Esophagus (tissue), 2 donors: ENCODE measurements at regions not wholly inside any gene's neighbourhood (a gene's known extent, or its start where the extent isn't known, plus 50 kb on each side); places are given as distances from the start of the nearest gene placed in this dataset.

Experiments used
- H3K27ac ChIP-seq, 2 donors: one replicate each; pipeline ENCODE4 v1.5.1; 2013; ENCODE audit warnings: low read depth in 2 of 2, mild to moderate bottlenecking in 2 of 2, inconsistent platforms in 1 of 2, low read length in 1 of 2, moderate library complexity in 1 of 2
- H3K27me3 ChIP-seq, 2 donors: one replicate each; pipeline ENCODE4 v1.6.1; 2013; ENCODE audit warnings: low read length in 2 of 2, control low read depth in 1 of 2, mild to moderate bottlenecking in 1 of 2; ENCODE audit not compliant: insufficient read depth in 2 of 2, control insufficient read depth in 1 of 2
- H3K36me3 ChIP-seq, 2 donors: one replicate each; pipeline ENCODE4 v1.6.1; 2013; ENCODE audit warnings: low read length in 1 of 2; ENCODE audit not compliant: control insufficient read depth in 2 of 2, insufficient read depth in 2 of 2
- H3K4me1 ChIP-seq, 2 donors: one replicate each; pipeline ENCODE4 v1.6.1; 2013; ENCODE audit warnings: low read length in 1 of 2; ENCODE audit not compliant: control insufficient read depth in 2 of 2, insufficient read depth in 2 of 2
- H3K4me3 ChIP-seq, 2 donors: one replicate each; pipeline ENCODE4 v1.5.1; 2013; ENCODE audit warnings: low read length in 2 of 2, mild to moderate bottlenecking in 2 of 2, low read depth in 1 of 2, moderate library complexity in 1 of 2
- H3K9me3 ChIP-seq, 2 donors: one replicate each; pipeline ENCODE4 v1.6.1; 2013; ENCODE audit warnings: mild to moderate bottlenecking in 2 of 2, low read depth in 1 of 2, low read length in 1 of 2, moderate library complexity in 1 of 2; ENCODE audit not compliant: control insufficient read depth in 2 of 2, insufficient read depth in 1 of 2
- WGBS, 2 donors: extraction: QIAGEN DNeasy Blood & Tissue Kit; methylation state at CpG; one replicate each; pipeline ENCODE4 v1.1.7; 2013; 5-methylcytosine and 5-hydroxymethylcytosine counted together
- donor health status: healthy with polysubstance abuse.
- donor health status: Bipolar disorder and iron deficiency.

DNA sequence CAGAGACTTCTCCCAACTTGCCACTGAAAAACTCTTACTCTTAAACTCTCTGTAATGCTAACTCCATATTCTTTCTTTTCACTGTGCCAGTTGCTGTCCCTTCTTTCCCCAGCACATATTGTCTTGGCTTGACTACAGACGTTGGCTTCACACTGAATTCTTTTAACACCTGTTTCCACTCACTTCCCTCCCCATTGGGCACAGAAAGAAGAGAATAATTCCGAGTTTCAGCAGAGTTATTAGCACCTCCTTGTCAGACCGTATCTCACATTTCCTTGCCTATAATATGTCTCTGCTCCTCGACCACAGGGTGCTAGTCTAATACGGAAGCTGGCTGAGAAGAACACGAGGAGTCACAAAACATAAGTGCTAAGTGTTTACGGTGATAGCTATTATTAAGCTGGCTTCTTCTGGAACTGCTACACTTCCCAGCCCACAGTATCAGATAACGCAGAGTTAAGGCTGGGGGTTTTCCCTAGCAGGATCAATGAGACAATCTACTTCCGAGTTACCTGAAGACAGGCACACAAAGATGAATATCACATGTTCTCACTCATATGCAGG, 188.5 kb upstream of the CDH8 start:
- no peaks in the 10 kb centered on the region for H3K27me3 ChIP-seq
- no peaks in the 10 kb centered on the region for H3K36me3 ChIP-seq
- H3K27ac ChIP-seq: no peak overlapping the region
- no peaks in the 10 kb centered on the region for H3K9me3 ChIP-seq
- WGBS, 2 donors: 53 to 57% methylated on average over 9 of the region's 9 CpGs
- H3K4me1 ChIP-seq: no peaks in the 10 kb centered on the region
- no peak overlapping the region for H3K4me3 ChIP-seq

DNA sequence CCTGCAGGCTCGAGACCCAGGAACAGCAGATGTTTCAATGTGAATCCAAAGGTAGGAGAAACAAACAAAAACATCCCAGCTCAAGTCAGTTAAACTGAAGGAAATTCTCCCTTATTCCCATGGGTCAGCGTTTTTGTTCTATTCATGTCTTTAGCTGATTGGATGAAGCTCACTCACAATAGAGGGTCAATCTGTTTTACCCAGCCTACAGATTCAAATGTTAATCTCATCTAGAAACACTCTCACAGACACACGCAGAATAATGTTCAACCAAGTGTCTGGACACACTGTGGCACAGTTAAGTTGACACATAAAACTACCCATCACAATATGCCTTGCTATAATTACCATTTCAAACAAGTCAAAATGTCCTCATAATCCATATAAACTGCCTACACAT, 180.6 kb upstream of the CDH8 start:
- no peaks in the 10 kb centered on the region for H3K4me1 ChIP-seq
- no peak overlapping the region for H3K27ac ChIP-seq
- no peak overlapping the region for H3K4me3 ChIP-seq
- peaks cover 0 to 2% of the 10 kb centered on the region in 2 donors for H3K9me3 ChIP-seq
- H3K36me3 ChIP-seq: no peaks in the 10 kb centered on the region
- H3K27me3 ChIP-seq: no peaks in the 10 kb centered on the region
- WGBS, 2 donors: 61 to 68% methylated on average over 3 of the region's 3 CpGs

DNA sequence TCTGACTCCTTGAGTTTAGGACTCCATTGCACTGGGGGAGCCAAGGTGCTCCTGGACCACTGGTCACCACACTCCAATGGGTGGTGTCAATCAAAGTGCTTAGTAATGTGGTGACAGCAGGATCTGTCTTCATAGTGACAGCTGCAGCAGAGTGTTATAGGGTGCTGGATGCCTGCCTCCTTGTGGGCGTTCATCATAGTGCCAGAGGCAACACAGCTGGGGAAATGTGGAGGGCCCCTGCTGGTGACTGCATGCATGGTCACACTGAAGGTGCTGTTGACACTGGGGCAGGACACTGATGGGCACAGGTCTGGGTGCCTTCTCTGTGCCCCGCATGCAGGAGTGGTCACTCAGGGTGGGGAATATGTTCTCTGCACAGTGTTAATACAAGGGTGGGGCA, 177.5 kb upstream of the CDH8 start:
- H3K4me3 ChIP-seq: no peak overlapping the region
- no peak overlapping the region for H3K27ac ChIP-seq
- H3K36me3 ChIP-seq: no peaks in the 10 kb centered on the region
- WGBS, 2 donors: 56 to 64% methylated on average over 2 of the region's 2 CpGs
- no peaks in the 10 kb centered on the region for H3K4me1 ChIP-seq
- H3K9me3 ChIP-seq: peaks cover 0 to 2% of the 10 kb centered on the region in 2 donors
- no peaks in the 10 kb centered on the region for H3K27me3 ChIP-seq

DNA sequence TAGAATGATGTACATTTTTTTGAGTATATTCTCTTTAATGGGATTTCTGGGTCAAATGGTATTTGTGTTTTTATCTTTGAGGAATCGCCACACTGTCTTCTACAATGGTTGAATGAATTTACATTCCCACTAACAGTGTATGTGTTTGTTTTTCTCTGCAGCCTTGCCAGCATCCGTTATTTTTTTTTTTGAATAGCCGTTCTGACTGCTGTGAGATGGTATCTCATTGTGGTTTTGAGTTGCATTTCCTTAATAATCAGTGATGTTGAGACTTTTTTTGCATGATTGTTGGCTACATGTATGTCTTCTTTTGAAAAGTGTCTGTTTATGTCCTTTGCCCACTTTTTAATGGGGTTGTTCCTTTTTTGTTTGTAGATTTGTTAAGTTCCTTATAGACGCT, 172.7 kb upstream of the CDH8 start:
- 47 to 55% methylated on average over 4 of the region's 4 CpGs for WGBS, 2 donors
- H3K27ac ChIP-seq: no peak overlapping the region
- no peak overlapping the region for H3K4me3 ChIP-seq
- no peaks in the 10 kb centered on the region for H3K36me3 ChIP-seq
- H3K9me3 ChIP-seq: no peaks in the 10 kb centered on the region
- no peaks in the 10 kb centered on the region for H3K27me3 ChIP-seq
- H3K4me1 ChIP-seq: no peaks in the 10 kb centered on the region

GRCh38 chr16:62205459-62205858, 169.2 kb upstream of the CDH8 start:
- Histone ChIP-seq H3K27me3 (no peaks in the 10 kb centered on the region), H3K9me3 (no peaks in the 10 kb centered on the region), H3K27ac (no peak overlapping the region), H3K4me1 (no peaks in the 10 kb centered on the region), H3K4me3 (no peak overlapping the region), H3K36me3 (no peaks in the 10 kb centered on the region)
- WGBS, 2 donors: 36 to 73% methylated on average over 1 of the region's 1 CpG

DNA sequence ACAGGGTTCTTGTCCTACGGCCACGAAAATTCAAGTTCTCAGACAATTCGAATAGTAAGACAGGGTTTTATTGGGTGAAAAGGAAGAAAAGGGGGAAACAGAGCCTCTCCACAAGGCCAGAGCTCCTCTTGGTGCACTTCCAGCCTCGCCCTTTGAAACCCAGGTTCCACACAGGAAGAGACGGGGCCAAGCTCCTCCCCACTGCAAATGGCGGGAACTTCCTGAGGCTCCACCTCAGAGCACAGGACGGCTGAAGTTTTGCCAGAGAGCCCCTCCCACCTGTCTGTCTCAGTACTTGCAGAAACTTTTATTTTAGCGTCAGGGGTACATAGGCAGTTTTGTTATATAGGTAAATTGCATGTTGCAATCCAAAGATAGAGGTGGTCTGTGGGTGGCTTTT, 165.7 kb upstream of the CDH8 start:
- H3K27ac ChIP-seq: no peak overlapping the region
- H3K36me3 ChIP-seq: no peaks in the 10 kb centered on the region
- H3K9me3 ChIP-seq: no peaks in the 10 kb centered on the region
- no peak overlapping the region for H3K4me3 ChIP-seq
- 76 to 77% methylated on average over 8 of the region's 8 CpGs for WGBS, 2 donors
- H3K4me1 ChIP-seq: no peaks in the 10 kb centered on the region
- no peaks in the 10 kb centered on the region for H3K27me3 ChIP-seq

DNA sequence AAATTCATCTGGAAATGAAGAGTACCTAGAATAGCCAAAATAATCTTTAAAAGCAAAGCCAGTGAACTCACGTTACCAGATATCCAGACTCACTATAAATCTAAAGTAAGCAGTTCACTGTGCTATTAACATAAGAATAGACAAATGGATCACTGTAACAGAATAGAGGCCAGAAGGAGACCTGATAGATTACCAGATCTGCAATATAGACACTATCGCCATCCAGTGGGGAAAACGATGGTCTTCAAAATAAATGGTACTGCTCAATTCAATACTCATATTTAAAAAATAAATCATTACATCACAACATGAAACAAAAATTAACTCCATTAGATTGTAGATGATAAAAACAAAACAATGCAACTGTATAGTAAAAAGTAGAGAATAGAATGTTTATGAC, 158.6 kb upstream of the CDH8 start:
- Histone ChIP-seq H3K36me3 (no peaks in the 10 kb centered on the region), H3K4me3 (no peak overlapping the region), H3K27ac (no peak overlapping the region), H3K27me3 (no peaks in the 10 kb centered on the region), H3K9me3 (no peaks in the 10 kb centered on the region), H3K4me1 (no peaks in the 10 kb centered on the region)
- 43 to 45% methylated on average over 3 of the region's 3 CpGs for WGBS, 2 donors

- Histone ChIP-seq H3K27me3 (no peaks in the 10 kb centered on the region), H3K36me3 (no peaks in the 10 kb centered on the region), H3K4me1 (no peaks in the 10 kb centered on the region), H3K9me3 (no peaks in the 10 kb centered on the region), H3K27ac (no peak overlapping the region), H3K4me3 (no peak overlapping the region)
- 35 to 45% methylated on average over 2 of the region's 2 CpGs for WGBS, 2 donors
Observed at GRCh38 chr16:62190426-62190825, 154.2 kb upstream of the CDH8 start.

DNA sequence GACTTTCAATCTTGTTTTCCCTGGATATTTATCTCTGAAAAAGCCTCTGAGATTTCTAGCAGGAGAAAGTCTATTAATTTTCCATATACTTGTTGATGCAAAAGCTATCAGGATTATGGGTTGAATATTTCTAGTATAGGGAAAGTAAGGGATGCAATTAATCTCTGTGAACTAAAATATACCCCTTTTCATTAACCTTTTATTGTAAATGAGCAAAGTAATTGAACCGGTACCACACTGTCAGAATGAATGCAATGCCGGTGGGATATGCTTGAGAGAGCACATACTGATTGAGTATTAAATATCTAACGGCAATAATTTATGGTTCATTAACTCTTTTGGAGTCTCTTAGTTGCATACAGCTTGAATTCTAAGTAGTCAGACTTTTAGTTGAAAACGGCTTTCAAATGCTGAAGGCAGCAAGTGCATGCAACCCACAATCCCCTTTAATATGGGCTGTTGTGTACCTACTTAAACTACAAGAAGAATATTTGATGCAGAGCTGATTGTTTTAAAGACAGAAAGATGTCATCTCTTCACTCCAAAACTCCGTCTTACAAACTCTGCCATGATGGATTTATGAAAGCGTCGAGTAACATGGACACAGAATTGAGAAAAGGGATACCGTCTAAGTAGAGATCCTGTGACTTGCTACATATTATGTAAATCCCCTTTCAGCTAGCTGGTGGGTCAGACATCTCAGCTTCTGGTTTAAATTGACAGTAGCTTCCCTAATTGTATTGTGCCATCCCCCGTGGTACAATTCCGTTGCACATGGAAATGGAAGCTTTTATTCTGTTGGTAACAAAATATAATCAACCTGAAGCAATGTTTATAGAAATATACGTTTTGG, 141.3 kb upstream of the CDH8 start:
- Histone ChIP-seq H3K27me3 (no peaks in the 10 kb centered on the region), H3K27ac (no peak overlapping the region), H3K4me3 (no peak overlapping the region), H3K36me3 (no peaks in the 10 kb centered on the region), H3K9me3 (no peaks in the 10 kb centered on the region), H3K4me1 (no peaks in the 10 kb centered on the region)
- 71 to 74% methylated on average over 11 of the region's 11 CpGs for WGBS, 2 donors

DNA sequence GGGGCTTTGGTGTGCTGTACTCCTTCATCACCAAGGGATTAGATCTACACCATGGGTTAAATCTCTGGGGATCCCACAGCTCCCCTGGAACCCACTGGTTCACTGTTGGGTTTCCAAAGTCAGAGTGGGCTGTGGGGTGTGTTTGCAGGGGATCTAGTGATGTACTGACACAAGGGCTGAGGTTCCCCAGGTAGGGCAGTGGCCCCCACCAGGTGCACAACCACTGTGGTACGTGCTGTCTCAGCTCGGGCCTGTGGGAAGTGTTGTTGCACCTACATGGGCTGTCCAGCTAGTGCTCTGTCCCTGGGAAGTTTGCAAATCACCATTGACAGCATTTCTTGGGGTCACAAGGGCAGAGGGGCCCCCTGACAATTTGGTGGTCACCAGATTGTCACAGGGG, 134.4 kb upstream of the CDH8 start:
- no peaks in the 10 kb centered on the region for H3K27me3 ChIP-seq
- H3K36me3 ChIP-seq: no peaks in the 10 kb centered on the region
- H3K9me3 ChIP-seq: peaks cover 0 to 7% of the 10 kb centered on the region in 2 donors
- 74 to 96% methylated on average over 2 of the region's 2 CpGs for WGBS, 2 donors
- H3K4me3 ChIP-seq: no peak overlapping the region
- no peaks in the 10 kb centered on the region for H3K4me1 ChIP-seq
- H3K27ac ChIP-seq: no peak overlapping the region
